Prostate gland (tissue), 2 donors: ENCODE measurements at regions not wholly inside any gene's neighbourhood (a gene's known extent, or its start where the extent isn't known, plus 50 kb on each side); places are given as distances from the start of the nearest gene placed in this dataset.

Experiments used
- POLR2A ChIP-seq: fragments of 450-650 bp; IDR thresholded peaks from one replicate; pipeline ENCODE4 v1.6.1; 2016; ENCODE audit warnings: antibody characterized with exemption, mild to moderate bottlenecking
- TF ChIP-seq, protein P1 (sequence below), 4 experiments: fragments of 200-600 bp in 2 of 4; fragments of 450-650 bp in 2 of 4; sonication (generic) in 2 of 4; IDR thresholded peaks; 1 replicate in 3 of 4; 2 replicates in 1 of 4; pipeline ENCODE4 v1.5.1; 2016 to 2019; ENCODE audit warnings: antibody characterized with exemption in 4 of 4, mild to moderate bottlenecking in 2 of 4, moderate library complexity in 2 of 4

DNA sequence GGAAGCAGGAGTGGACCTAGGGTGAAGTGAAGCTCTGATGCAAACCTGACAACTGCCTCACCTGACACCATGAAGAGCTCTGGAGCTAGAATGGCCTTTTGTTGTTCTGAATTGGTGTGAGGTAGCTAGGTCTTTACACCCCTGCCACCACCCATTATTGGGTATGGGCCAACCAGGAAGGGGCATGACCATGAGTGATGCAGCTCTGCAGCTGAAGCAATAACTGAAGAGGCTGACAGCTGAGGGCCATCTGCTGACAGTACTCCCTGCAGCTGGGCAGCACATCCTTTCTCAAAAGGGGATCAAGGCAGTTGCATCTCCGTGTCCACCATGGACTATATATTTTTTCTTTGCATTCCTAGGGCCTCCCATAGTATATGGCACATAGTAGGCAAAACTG is 87.0 kb upstream of the TLE1 start:
- TF ChIP-seq, protein P1, sequence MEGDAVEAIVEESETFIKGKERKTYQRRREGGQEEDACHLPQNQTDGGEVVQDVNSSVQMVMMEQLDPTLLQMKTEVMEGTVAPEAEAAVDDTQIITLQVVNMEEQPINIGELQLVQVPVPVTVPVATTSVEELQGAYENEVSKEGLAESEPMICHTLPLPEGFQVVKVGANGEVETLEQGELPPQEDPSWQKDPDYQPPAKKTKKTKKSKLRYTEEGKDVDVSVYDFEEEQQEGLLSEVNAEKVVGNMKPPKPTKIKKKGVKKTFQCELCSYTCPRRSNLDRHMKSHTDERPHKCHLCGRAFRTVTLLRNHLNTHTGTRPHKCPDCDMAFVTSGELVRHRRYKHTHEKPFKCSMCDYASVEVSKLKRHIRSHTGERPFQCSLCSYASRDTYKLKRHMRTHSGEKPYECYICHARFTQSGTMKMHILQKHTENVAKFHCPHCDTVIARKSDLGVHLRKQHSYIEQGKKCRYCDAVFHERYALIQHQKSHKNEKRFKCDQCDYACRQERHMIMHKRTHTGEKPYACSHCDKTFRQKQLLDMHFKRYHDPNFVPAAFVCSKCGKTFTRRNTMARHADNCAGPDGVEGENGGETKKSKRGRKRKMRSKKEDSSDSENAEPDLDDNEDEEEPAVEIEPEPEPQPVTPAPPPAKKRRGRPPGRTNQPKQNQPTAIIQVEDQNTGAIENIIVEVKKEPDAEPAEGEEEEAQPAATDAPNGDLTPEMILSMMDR (IDR thresholded peaks at IDR 0.05), result no peak
- no peak for TF ChIP-seq POLR2A
